K562 (cell line): ENCODE measurements at regions not wholly inside any gene's neighbourhood (a gene's known extent, or its start where the extent isn't known, plus 50 kb on each side); places are given as distances from the start of the nearest gene placed in this dataset.

Source experiments
- ATAC-seq: fragments of 200-7000 bp; cut with Tn5 transposase; 3 replicates; pipeline ENCODE4 v1.9.1; 2020; ENCODE audit warnings: moderate library complexity
- BruUV-seq: library from RNA; stranded (reverse); fragments of 400-500 nt; replicated peaks from 2 replicates; lab custom pipeline; 2021; lab: Mats Ljungman, UMichigan
- CTCF ChIA-PET: fragments of 300-600 bp; formaldehyde crosslinking; extraction: SDS; loops from one replicate; lab custom pipeline; 2021; ENCODE audit warnings: low intra/inter-chr PET ratio; lab: Yijun Ruan, JAX
- POLR2A ChIA-PET: fragments of 300-600, 350-650 bp; sonication (Branson Sonifier 250); formaldehyde crosslinking; extraction: SDS; loops from one replicate; lab custom pipeline; 2021; ENCODE audit warnings: antibody characterized with exemption, inconsistent platforms; lab: Yijun Ruan, JAX
- DNase-seq, 4 experiments: peaks; one replicate each; pipeline versions ENCODE4 v3.0.0 to v3.0.0-alpha.2; 2011 to 2018; ENCODE audit warnings: low spot score in 3 of 4, mixed read lengths in 3 of 4; ENCODE audit errors: extremely low read depth in 1 of 4
- FAIRE-seq: peaks from 2 replicates; lab custom pipeline; 2011; peaks lifted over from hg19 to GRCh38; lab: Jason Lieb, UNC
- H2AFZ ChIP-seq: 2 replicates; pipeline ENCODE4 v1.6.0; 2011; ENCODE audit warnings: low read depth, low read length, control low read depth, inconsistent platforms
- H3K27ac ChIP-seq: fragments of 200-600 bp; 3 replicates; pipeline ENCODE4 v1.8.0; 2011; ENCODE audit warnings: low read depth, mild to moderate bottlenecking, control low read depth, inconsistent platforms, low read length, moderate library complexity, mixed read lengths; ENCODE audit errors: extremely low read depth
- H3K27me3 ChIP-seq, 2 experiments: fragments of 300-600 bp in 1 of 2; 2 replicates in 1 of 2; 3 replicates in 1 of 2; pipeline versions ENCODE4 v1.6.0 to v1.8.0; 2011; ENCODE audit warnings: inconsistent platforms in 2 of 2, low read length in 2 of 2, mild to moderate bottlenecking in 1 of 2, mixed read lengths in 1 of 2, moderate library complexity in 1 of 2; ENCODE audit not compliant: control insufficient read depth in 2 of 2, insufficient read depth in 2 of 2
- H3K36me3 ChIP-seq: fragments of 300-600 bp; 3 replicates; pipeline ENCODE4 v1.8.0; 2011; ENCODE audit warnings: mild to moderate bottlenecking, low read length, inconsistent platforms; ENCODE audit not compliant: control insufficient read depth, insufficient read depth
- H3K4me1 ChIP-seq, 2 experiments: fragments of 200-600 bp in 1 of 2; replicated peaks in 1 of 2; 2 replicates in 1 of 2; 3 replicates in 1 of 2; pipeline versions ENCODE4 v1.5.1 to v1.8.0; 2011; ENCODE audit warnings: inconsistent platforms in 2 of 2, low read length in 2 of 2, mild to moderate bottlenecking in 1 of 2, mixed read lengths in 1 of 2, moderate library complexity in 1 of 2; ENCODE audit not compliant: control insufficient read depth in 2 of 2, insufficient read depth in 2 of 2
- H3K4me2 ChIP-seq: 2 replicates; pipeline ENCODE4 v1.6.1; 2011; ENCODE audit warnings: low read length, control low read depth, inconsistent platforms, mixed read lengths; ENCODE audit not compliant: insufficient read depth
- H3K4me3 ChIP-seq: fragments of 200-600 bp; sonication (generic), shearing (Covaris generic); 2 replicates; pipeline ENCODE4 v1.5.1; 2016; ENCODE audit warnings: control low read depth, inconsistent platforms
- H3K79me2 ChIP-seq: fragments of 200-600 bp; 3 replicates; pipeline ENCODE4 v1.8.0; 2011; ENCODE audit warnings: low read length, inconsistent platforms; ENCODE audit not compliant: control insufficient read depth, insufficient read depth
- H3K9ac ChIP-seq, 2 experiments: 2 replicates each; pipeline versions ENCODE4 v1.6.0 to v1.6.1; 2011; ENCODE audit warnings: low read depth in 2 of 2, low read length in 2 of 2, control low read depth in 1 of 2, inconsistent platforms in 1 of 2, mild to moderate bottlenecking in 1 of 2, mixed read lengths in 1 of 2; ENCODE audit not compliant: insufficient read depth in 1 of 2
- H3K9me1 ChIP-seq: one replicate; pipeline ENCODE4 v1.6.0; 2011; ENCODE audit warnings: inconsistent platforms, mild to moderate bottlenecking, low read length, moderate library complexity; ENCODE audit not compliant: control insufficient read depth, insufficient read depth
- H3K9me3 ChIP-seq: replicated peaks from 2 replicates; pipeline ENCODE4 v1.5.1; 2011; ENCODE audit warnings: low read depth, low read length, inconsistent platforms; ENCODE audit not compliant: control insufficient read depth, insufficient read depth
- H4K20me1 ChIP-seq: replicated peaks from 2 replicates; pipeline ENCODE4 v1.6.1; 2011; ENCODE audit warnings: low read length, inconsistent platforms, mixed read lengths; ENCODE audit not compliant: control insufficient read depth, insufficient read depth
- ADNP ChIP-seq: fragments of 200-800 bp; sonication (Bioruptor generic); IDR thresholded peaks from 2 replicates; pipeline ENCODE4 v1.6.1; 2016; ENCODE audit warnings: missing genetic modification characterization, missing compliant biosample characterization
- C11orf30 ChIP-seq: fragments of 450-650 bp; IDR thresholded peaks from 2 replicates; pipeline ENCODE4 v1.6.1; 2016; ENCODE audit warnings: low read depth, mild to moderate bottlenecking
- CCNT2 ChIP-seq: IDR thresholded peaks from 2 replicates; pipeline ENCODE4 v1.6.1; 2011; ENCODE audit warnings: borderline replicate concordance, low read depth, mild to moderate bottlenecking, moderate library complexity, mixed read lengths, low read length; ENCODE audit not compliant: insufficient read length; ENCODE audit errors: extremely low read depth
- HIVEP1 ChIP-seq: fragments of 250-450 bp; sonication (Bioruptor Pico); IDR thresholded peaks from 2 replicates; pipeline ENCODE4 v1.4.0; 2020; ENCODE audit warnings: mild to moderate bottlenecking
- HSF4 ChIP-seq: fragments of 250-450 bp; sonication (Bioruptor Pico); IDR thresholded peaks from 2 replicates; pipeline ENCODE4 v2.1.2; 2022; ENCODE audit warnings: mild to moderate bottlenecking, moderate library complexity, borderline replicate concordance
- MED1 ChIP-seq: sonication (generic); formaldehyde crosslinking; IDR thresholded peaks from 2 replicates; pipeline ENCODE4 v1.8.1; 2023; ENCODE audit warnings: missing genetic modification reagents, borderline replicate concordance
- RFX7 ChIP-seq: fragments of 250-450 bp; sonication (Bioruptor Pico); IDR thresholded peaks from 2 replicates; pipeline ENCODE4 v1.5.1; 2021; ENCODE audit warnings: mild to moderate bottlenecking
- TRIM24 ChIP-seq, 2 experiments: fragments of 450-650 bp; IDR thresholded peaks; 2 replicates each; pipeline ENCODE4 v1.6.1; 2016
- ZEB2 ChIP-seq: fragments of 450-650 bp; IDR thresholded peaks from 2 replicates; pipeline ENCODE4 v1.6.1; 2016
- ZNF263 ChIP-seq: sonication (generic); formaldehyde crosslinking; IDR thresholded peaks from 2 replicates; pipeline ENCODE4 v1.8.0; 2022; ENCODE audit warnings: mild to moderate bottlenecking, missing genetic modification reagents, borderline replicate concordance
- ZNF785 ChIP-seq: fragments of 250-450 bp; sonication (Bioruptor Pico); IDR thresholded peaks from 2 replicates; pipeline ENCODE4 v1.4.0; 2020; ENCODE audit warnings: mild to moderate bottlenecking
- WGBS: fragments of 100-300 bp; shearing (Covaris generic); methylation state at CpG from one replicate; pipeline ENCODE4 v1.1.6; 2016; ENCODE audit warnings: low coverage, mixed read lengths; ENCODE audit not compliant: insufficient coverage; ENCODE audit errors: missing lambda C conversion rate; 5-methylcytosine and 5-hydroxymethylcytosine counted together
- in situ Hi-C: fragments of 300-500 bp; cut with MboI; formaldehyde crosslinking; loops from 4 replicates; pipeline ENCODE4 v1.15.0; 2018; ENCODE audit warnings: inconsistent platforms, mixed read lengths
- intact Hi-C: fragments of 100-400 bp; cut with micrococcal nuclease; formaldehyde crosslinking; loops from 2 replicates; pipeline ENCODE4 v1.14.2; 2022
- TF ChIP-seq, protein P1 (sequence below), 2 experiments: IDR thresholded peaks; 2 replicates each; pipeline ENCODE4 v1.6.1; 2012; ENCODE audit warnings: improper control_type of control experiment in 2 of 2, low read depth in 2 of 2, low read length in 2 of 2, borderline replicate concordance in 1 of 2
- TF ChIP-seq, protein P2 (sequence below): fragments of 450-650 bp; IDR thresholded peaks from 2 replicates; pipeline ENCODE4 v1.7.1; 2018; ENCODE audit warnings: mild to moderate bottlenecking, low read depth; ENCODE audit not compliant: partially characterized antibody
- TF ChIP-seq, protein P3 (sequence below): fragments of 250-450 bp; sonication (Bioruptor Pico); IDR thresholded peaks from 2 replicates; pipeline ENCODE4 v1.4.0; 2020; ENCODE audit warnings: mild to moderate bottlenecking, moderate library complexity, borderline replicate concordance

DNA sequence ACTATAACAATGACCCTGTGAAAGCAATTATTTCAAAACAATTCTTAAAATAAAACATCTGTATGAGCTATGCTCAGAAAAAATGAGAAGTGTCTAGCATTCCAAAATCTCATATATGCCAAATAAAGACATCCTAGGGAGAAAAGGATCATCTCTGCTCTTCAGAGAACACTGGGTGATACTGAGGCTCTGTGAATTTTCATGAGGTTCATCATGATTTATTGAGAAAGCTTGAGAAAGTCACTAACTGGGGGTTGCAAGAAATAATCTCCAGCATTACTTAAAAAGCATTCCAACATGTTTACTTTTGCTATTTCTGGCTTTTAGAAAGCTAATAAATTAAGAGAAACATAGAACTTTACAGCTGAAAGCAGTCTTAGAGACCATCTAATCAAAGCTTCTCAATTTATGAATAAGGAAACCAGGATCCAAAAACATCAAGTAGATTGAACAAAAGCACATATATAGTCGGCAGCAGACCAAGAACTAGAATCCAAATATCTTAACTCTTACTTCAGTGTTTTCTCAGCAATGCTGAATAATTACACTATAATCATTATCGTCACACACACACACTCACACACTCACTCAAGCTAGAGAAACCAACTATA, 372.8 kb downstream of the NR2F1-AS1 start (continued):
- TF ChIP-seq, protein P1, sequence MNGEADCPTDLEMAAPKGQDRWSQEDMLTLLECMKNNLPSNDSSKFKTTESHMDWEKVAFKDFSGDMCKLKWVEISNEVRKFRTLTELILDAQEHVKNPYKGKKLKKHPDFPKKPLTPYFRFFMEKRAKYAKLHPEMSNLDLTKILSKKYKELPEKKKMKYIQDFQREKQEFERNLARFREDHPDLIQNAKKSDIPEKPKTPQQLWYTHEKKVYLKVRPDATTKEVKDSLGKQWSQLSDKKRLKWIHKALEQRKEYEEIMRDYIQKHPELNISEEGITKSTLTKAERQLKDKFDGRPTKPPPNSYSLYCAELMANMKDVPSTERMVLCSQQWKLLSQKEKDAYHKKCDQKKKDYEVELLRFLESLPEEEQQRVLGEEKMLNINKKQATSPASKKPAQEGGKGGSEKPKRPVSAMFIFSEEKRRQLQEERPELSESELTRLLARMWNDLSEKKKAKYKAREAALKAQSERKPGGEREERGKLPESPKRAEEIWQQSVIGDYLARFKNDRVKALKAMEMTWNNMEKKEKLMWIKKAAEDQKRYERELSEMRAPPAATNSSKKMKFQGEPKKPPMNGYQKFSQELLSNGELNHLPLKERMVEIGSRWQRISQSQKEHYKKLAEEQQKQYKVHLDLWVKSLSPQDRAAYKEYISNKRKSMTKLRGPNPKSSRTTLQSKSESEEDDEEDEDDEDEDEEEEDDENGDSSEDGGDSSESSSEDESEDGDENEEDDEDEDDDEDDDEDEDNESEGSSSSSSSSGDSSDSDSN (IDR thresholded peaks at IDR 0.05; ENCODE audit: borderline replicate concordance in 1 of 2, low read depth in 2 of 2, low read length in 2 of 2) = no peak
- TF ChIP-seq HIVEP1 (CRISPR knock-in tag) = no peak

DNA sequence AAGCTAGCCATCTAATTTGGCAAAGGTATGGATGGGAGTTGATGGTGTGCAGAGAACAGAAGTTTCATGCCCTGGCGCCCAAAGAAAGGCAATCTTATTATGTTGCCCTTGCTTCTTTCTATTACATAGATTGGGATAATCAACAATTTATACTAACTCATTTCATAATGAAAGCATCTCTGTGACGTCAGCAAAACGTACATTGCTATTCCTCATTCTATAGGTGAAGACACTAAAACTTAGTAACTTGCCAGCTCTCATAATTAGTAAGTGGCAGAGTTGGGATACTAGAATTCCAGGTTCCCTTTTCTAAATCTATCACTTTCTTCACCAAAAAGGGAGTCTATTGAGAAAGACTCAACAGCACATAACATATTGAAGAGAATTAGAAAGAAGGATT, 374.8 kb downstream of the NR2F1-AS1 start:
- H3K27me3 ChIP-seq = no peaks in the 10 kb centered on the region
- in situ Hi-C loops (no loop called here), intact Hi-C loops (no loop called here)
- H3K4me1 ChIP-seq = no peaks in the 10 kb centered on the region
- no peak for ATAC-seq
- no peaks in the 10 kb centered on the region for H3K36me3 ChIP-seq
- DNase-seq = no peak
- WGBS = 0% methylated on average over 3 of the region's 3 CpGs
- CTCF ChIA-PET = no interaction called here
- FAIRE-seq = no peak
- H3K4me2 ChIP-seq = no peak overlapping the region
- no peaks in the 10 kb centered on the region for H3K9me3 ChIP-seq
- no peak overlapping the region for H2AFZ ChIP-seq
- H3K9ac ChIP-seq = no peak overlapping the region
- no peak overlapping the region for H3K27ac ChIP-seq
- H3K9me1 ChIP-seq = no peaks in the 10 kb centered on the region
- no peaks in the 10 kb centered on the region for H3K79me2 ChIP-seq
- no peaks in the 10 kb centered on the region for H4K20me1 ChIP-seq
- no TSS peak for BruUV-seq
- no peak overlapping the region for H3K4me3 ChIP-seq
- POLR2A ChIA-PET = no interaction called here
- TF ChIP-seq CCNT2 (no peak), TRIM24 (IDR thresholded peaks at IDR 0.05) (no peak), ZEB2 (no peak), ZNF785 (CRISPR knock-in tag) (no peak), RFX7 (no peak), ADNP (tag) (no peak), C11orf30 (no peak), ZNF263 (CRISPR knock-in tag) (no peak), HSF4 (CRISPR knock-in tag) (no peak), MED1 (no peak)
- TF ChIP-seq, protein P2, sequence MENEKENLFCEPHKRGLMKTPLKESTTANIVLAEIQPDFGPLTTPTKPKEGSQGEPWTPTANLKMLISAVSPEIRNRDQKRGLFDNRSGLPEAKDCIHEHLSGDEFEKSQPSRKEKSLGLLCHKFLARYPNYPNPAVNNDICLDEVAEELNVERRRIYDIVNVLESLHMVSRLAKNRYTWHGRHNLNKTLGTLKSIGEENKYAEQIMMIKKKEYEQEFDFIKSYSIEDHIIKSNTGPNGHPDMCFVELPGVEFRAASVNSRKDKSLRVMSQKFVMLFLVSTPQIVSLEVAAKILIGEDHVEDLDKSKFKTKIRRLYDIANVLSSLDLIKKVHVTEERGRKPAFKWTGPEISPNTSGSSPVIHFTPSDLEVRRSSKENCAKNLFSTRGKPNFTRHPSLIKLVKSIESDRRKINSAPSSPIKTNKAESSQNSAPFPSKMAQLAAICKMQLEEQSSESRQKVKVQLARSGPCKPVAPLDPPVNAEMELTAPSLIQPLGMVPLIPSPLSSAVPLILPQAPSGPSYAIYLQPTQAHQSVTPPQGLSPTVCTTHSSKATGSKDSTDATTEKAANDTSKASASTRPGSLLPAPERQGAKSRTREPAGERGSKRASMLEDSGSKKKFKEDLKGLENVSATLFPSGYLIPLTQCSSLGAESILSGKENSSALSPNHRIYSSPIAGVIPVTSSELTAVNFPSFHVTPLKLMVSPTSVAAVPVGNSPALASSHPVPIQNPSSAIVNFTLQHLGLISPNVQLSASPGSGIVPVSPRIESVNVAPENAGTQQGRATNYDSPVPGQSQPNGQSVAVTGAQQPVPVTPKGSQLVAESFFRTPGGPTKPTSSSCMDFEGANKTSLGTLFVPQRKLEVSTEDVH = no peak
- TF ChIP-seq, protein P3, sequence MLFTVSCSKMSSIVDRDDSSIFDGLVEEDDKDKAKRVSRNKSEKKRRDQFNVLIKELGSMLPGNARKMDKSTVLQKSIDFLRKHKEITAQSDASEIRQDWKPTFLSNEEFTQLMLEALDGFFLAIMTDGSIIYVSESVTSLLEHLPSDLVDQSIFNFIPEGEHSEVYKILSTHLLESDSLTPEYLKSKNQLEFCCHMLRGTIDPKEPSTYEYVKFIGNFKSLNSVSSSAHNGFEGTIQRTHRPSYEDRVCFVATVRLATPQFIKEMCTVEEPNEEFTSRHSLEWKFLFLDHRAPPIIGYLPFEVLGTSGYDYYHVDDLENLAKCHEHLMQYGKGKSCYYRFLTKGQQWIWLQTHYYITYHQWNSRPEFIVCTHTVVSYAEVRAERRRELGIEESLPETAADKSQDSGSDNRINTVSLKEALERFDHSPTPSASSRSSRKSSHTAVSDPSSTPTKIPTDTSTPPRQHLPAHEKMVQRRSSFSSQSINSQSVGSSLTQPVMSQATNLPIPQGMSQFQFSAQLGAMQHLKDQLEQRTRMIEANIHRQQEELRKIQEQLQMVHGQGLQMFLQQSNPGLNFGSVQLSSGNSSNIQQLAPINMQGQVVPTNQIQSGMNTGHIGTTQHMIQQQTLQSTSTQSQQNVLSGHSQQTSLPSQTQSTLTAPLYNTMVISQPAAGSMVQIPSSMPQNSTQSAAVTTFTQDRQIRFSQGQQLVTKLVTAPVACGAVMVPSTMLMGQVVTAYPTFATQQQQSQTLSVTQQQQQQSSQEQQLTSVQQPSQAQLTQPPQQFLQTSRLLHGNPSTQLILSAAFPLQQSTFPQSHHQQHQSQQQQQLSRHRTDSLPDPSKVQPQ = no peak
